GM06990 (cell line): ENCODE measurements at regions not wholly inside any gene's neighbourhood (a gene's known extent, or its start where the extent isn't known, plus 50 kb on each side); places are given as distances from the start of the nearest gene placed in this dataset.

Experiments used
- DNase-seq: peaks from one replicate; pipeline ENCODE4 v3.0.0-alpha.2; 2011; ENCODE audit not compliant: insufficient read length; ENCODE audit errors: extremely low read depth
- H3K27me3 ChIP-seq: replicated peaks from 2 replicates; pipeline ENCODE4 v1.6.0; 2011; ENCODE audit warnings: low read length; ENCODE audit not compliant: control insufficient read depth, insufficient read depth
- H3K36me3 ChIP-seq: 2 replicates; pipeline ENCODE4 v1.5.1; 2011; ENCODE audit warnings: low read length; ENCODE audit not compliant: control insufficient read depth, insufficient read depth
- H3K4me3 ChIP-seq: replicated peaks from 2 replicates; pipeline ENCODE4 v1.5.1; 2011; ENCODE audit warnings: low read depth, mild to moderate bottlenecking, control low read depth, low read length
- CTCF ChIP-seq: IDR thresholded peaks from 2 replicates; pipeline ENCODE4 v1.5.1; 2011; ENCODE audit warnings: low read length, control low read depth, mild to moderate bottlenecking, inconsistent platforms; ENCODE audit not compliant: insufficient read depth, poor library complexity, severe bottlenecking

- no peaks in the 10 kb centered on the region for H3K27me3 ChIP-seq
- H3K4me3 ChIP-seq, result no peak overlapping the region
- no peak for DNase-seq
Observed at GRCh38 chr12:24743941-24744793, 204.7 kb downstream of the BCAT1 start.

GRCh38 chr12:24742378-24742777 is 206.5 kb downstream of the BCAT1 start:
- DNase-seq, result peak; percentile 37
- Histone ChIP-seq H3K4me3 (no peak overlapping the region), H3K36me3 (no peaks in the 10 kb centered on the region), H3K27me3 (no peaks in the 10 kb centered on the region)
- TF ChIP-seq CTCF, result no peak

More at GRCh38 chr12:24743941-24744793, 204.7 kb downstream of the BCAT1 start:
- no peak for TF ChIP-seq CTCF
- no peaks in the 10 kb centered on the region for H3K36me3 ChIP-seq

GRCh38 chr12:24741216-24741615 is 207.7 kb downstream of the BCAT1 start:
- DNase-seq, result peak; percentile 50

GRCh38 chr12:24739106-24739779 is 209.7 kb downstream of the BCAT1 start:
- Histone ChIP-seq H3K4me3 (no peak overlapping the region), H3K36me3 (no peaks in the 10 kb centered on the region), H3K27me3 (no peaks in the 10 kb centered on the region)
- TF ChIP-seq CTCF, result no peak
- no peak for DNase-seq

More at GRCh38 chr12:24741216-24741615, 207.7 kb downstream of the BCAT1 start:
- no peak for TF ChIP-seq CTCF
- Histone ChIP-seq H3K36me3 (no peaks in the 10 kb centered on the region), H3K4me3 (0 out of 2 replicates have a peak overlapping the region, but pooled peaks have one; percentile 10), H3K27me3 (no peaks in the 10 kb centered on the region)

- H3K4me3 ChIP-seq, result no peak overlapping the region
Observed at GRCh38 chr12:24738441-24738840, 210.5 kb downstream of the BCAT1 start.

More at GRCh38 chr12:24738441-24738840, 210.5 kb downstream of the BCAT1 start:
- no peak for TF ChIP-seq CTCF
- Histone ChIP-seq H3K36me3 (no peaks in the 10 kb centered on the region), H3K27me3 (no peaks in the 10 kb centered on the region)
- no peak for DNase-seq
